OCI-LY7 (cell line): ENCODE measurements at regions not wholly inside any gene's neighbourhood (a gene's known extent, or its start where the extent isn't known, plus 50 kb on each side); places are given as distances from the start of the nearest gene placed in this dataset.

Experiments
- BruUV-seq: library from RNA; stranded (reverse); fragments of 400-500 nt; replicated peaks from 2 replicates; lab custom pipeline; 2021; lab: Mats Ljungman, UMichigan
- CTCF ChIA-PET: fragments of 300-600 bp; sonication (Branson Sonifier 250); formaldehyde crosslinking; loops from one replicate; lab custom pipeline; 2022; ENCODE audit warnings: antibody characterized with exemption; ENCODE audit not compliant: unreplicated experiment; lab: Charles Lee
- POLR2A ChIA-PET: fragments of 300-600 bp; sonication (Branson Sonifier 250); formaldehyde crosslinking; loops from one replicate; lab custom pipeline; 2022; ENCODE audit warnings: antibody characterized with exemption; lab: Charles Lee
- DNase-seq: peaks from one replicate; pipeline ENCODE4 v3.0.0-alpha.2; 2015; ENCODE audit warnings: low spot score
- H2AFZ ChIP-seq: fragments of 200-600 bp; sonication (generic), shearing (Covaris generic); 2 replicates; pipeline ENCODE4 v1.6.1; 2014; ENCODE audit warnings: mild to moderate bottlenecking, antibody characterized with exemption, low read length, moderate library complexity
- H3K27ac ChIP-seq: fragments of 200-600 bp; sonication (generic); 2 replicates; pipeline ENCODE4 v1.5.1; 2014; ENCODE audit warnings: mixed run types, low read depth, mild to moderate bottlenecking, moderate library complexity, low read length, inconsistent platforms; ENCODE audit not compliant: poor library complexity, severe bottlenecking
- H3K36me3 ChIP-seq: fragments of 200-600 bp; sonication (generic); 2 replicates; pipeline ENCODE4 v1.6.1; 2014; ENCODE audit warnings: mild to moderate bottlenecking, antibody characterized with exemption, low read length, moderate library complexity, mixed read lengths; ENCODE audit not compliant: insufficient read depth
- H3K4me1 ChIP-seq: fragments of 200-600 bp; sonication (generic); 2 replicates; pipeline ENCODE4 v1.5.1; 2014; ENCODE audit warnings: mild to moderate bottlenecking, low read length; ENCODE audit not compliant: insufficient read depth, poor library complexity, severe bottlenecking
- H3K4me2 ChIP-seq: fragments of 200-600 bp; sonication (generic); 2 replicates; pipeline ENCODE4 v1.6.1; 2014; ENCODE audit warnings: mild to moderate bottlenecking, low read length
- H3K4me3 ChIP-seq: fragments of 200-600 bp; sonication (generic); 2 replicates; pipeline ENCODE4 v1.5.1; 2014; ENCODE audit warnings: mild to moderate bottlenecking, low read depth, low read length; ENCODE audit not compliant: poor library complexity, severe bottlenecking
- H3K79me2 ChIP-seq: fragments of 200-600 bp; sonication (generic); 2 replicates; pipeline ENCODE4 v1.6.1; 2016; ENCODE audit warnings: low read depth, mild to moderate bottlenecking, low read length, moderate library complexity, mixed read lengths; ENCODE audit not compliant: insufficient read depth
- H3K9me2 ChIP-seq: fragments of 200-600 bp; sonication (generic); 2 replicates; pipeline ENCODE4 v1.6.1; 2016; ENCODE audit warnings: mild to moderate bottlenecking, low read length, mixed read lengths; ENCODE audit not compliant: insufficient read depth
- H3K9me3 ChIP-seq: fragments of 200-600 bp; sonication (generic); 2 replicates; pipeline ENCODE4 v1.6.1; 2014; ENCODE audit warnings: mild to moderate bottlenecking, mixed run types, low read length, mixed read lengths
- H4K20me1 ChIP-seq: fragments of 200-600 bp; sonication (generic); 2 replicates; pipeline ENCODE4 v1.6.1; 2014; ENCODE audit warnings: mild to moderate bottlenecking, antibody characterized with exemption, low read length, moderate library complexity, mixed read lengths; ENCODE audit not compliant: insufficient read depth
- EZH2phosphoT487 ChIP-seq: fragments of 200-600 bp; sonication (generic); IDR thresholded peaks from 2 replicates; pipeline ENCODE4 v1.6.1; 2018; ENCODE audit warnings: low read depth, borderline replicate concordance, mild to moderate bottlenecking, mixed run types, antibody characterized with exemption, low read length, moderate library complexity, mixed read lengths
- intact Hi-C: fragments of 100-400 bp; cut with micrococcal nuclease; formaldehyde crosslinking; loops from one replicate; pipeline ENCODE4 v1.10.0; 2022; ENCODE audit not compliant: unreplicated experiment
- TF ChIP-seq, protein P1 (sequence below): fragments of 200-600 bp; sonication (generic); conservative IDR thresholded peaks from 2 replicates; pipeline ENCODE4 v1.5.1; 2014; ENCODE audit warnings: mild to moderate bottlenecking, antibody characterized with exemption, low read length, moderate library complexity, mixed read lengths

DNA sequence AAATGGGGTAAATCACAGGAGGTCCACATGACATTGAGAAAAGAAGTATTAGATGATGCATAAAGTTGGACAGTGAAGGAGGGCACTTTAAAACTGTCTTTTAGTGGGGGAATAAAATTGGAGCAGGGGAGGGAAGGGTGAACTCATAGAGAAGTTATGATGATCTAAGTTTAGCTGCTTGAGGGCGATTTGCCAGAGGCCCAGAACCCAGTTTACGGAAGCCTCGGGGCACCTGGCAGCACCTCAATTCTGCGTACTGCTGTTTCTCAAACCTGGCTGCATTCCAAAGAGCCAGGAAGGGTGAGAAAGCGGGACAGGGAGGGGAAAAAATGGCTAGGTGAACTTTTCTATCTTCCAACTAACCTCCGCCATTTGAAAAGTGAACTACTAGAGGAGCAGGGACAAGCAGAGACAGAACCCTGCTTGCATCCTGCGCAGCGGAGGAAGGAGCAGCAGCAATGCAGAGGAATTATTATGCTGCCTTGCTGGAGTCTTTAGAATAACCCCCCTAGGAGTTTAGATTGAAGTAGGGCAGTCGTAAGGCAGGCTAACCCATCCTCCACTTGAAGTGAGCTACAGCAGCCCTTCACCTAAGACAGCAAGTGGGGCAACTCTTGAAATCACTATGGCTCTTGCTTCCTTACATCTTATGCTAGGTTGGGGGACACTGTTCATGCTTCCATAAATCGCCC lies 316.8 kb downstream of the BRINP1 start:
- ChIA-PET CTCF (no interaction called here), POLR2A (no interaction called here)
- no peak overlapping the region for H3K4me2 ChIP-seq
- BruUV-seq, result no TSS peak
- no peak for DNase-seq
- H3K36me3 ChIP-seq, result no peaks in the 10 kb centered on the region
- intact Hi-C loops, result no loop called here
- no peak for TF ChIP-seq EZH2phosphoT487
- TF ChIP-seq, protein P1, sequence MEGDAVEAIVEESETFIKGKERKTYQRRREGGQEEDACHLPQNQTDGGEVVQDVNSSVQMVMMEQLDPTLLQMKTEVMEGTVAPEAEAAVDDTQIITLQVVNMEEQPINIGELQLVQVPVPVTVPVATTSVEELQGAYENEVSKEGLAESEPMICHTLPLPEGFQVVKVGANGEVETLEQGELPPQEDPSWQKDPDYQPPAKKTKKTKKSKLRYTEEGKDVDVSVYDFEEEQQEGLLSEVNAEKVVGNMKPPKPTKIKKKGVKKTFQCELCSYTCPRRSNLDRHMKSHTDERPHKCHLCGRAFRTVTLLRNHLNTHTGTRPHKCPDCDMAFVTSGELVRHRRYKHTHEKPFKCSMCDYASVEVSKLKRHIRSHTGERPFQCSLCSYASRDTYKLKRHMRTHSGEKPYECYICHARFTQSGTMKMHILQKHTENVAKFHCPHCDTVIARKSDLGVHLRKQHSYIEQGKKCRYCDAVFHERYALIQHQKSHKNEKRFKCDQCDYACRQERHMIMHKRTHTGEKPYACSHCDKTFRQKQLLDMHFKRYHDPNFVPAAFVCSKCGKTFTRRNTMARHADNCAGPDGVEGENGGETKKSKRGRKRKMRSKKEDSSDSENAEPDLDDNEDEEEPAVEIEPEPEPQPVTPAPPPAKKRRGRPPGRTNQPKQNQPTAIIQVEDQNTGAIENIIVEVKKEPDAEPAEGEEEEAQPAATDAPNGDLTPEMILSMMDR, result no peak
- H3K27ac ChIP-seq, result no peak overlapping the region
- no peaks in the 10 kb centered on the region for H3K9me2 ChIP-seq
- H3K4me3 ChIP-seq, result no peak overlapping the region
- no peaks in the 10 kb centered on the region for H3K4me1 ChIP-seq
- H3K79me2 ChIP-seq, result no peaks in the 10 kb centered on the region
- no peak overlapping the region for H2AFZ ChIP-seq
- H4K20me1 ChIP-seq, result no peaks in the 10 kb centered on the region
- no peaks in the 10 kb centered on the region for H3K9me3 ChIP-seq

DNA sequence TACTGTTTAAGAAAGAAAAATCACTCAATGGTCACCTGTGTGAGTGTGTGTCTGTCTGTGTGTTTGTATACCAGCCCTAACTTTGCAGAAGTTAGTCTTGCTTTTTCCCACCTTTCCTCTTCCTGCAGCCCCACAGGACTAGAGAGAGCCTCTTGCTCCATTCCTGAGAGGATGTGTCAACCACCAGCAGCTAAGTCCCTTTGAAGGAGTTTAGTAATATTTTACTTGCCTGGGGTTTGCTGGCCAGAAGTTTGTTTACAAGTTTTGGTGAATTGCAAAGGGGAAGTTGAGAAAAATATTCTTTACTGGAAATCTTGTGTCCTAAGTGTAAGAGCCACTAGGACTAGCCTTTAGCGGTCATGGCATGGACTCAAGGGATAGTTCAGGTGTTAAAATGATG lies 316.2 kb downstream of the BRINP1 start:
- Histone ChIP-seq H3K27ac (no peak overlapping the region), H2AFZ (no peak overlapping the region), H3K9me2 (no peaks in the 10 kb centered on the region), H3K4me1 (no peaks in the 10 kb centered on the region), H3K4me3 (no peak overlapping the region), H4K20me1 (no peaks in the 10 kb centered on the region), H3K79me2 (no peaks in the 10 kb centered on the region), H3K36me3 (no peaks in the 10 kb centered on the region), H3K9me3 (no peaks in the 10 kb centered on the region), H3K4me2 (no peak overlapping the region)
- ChIA-PET POLR2A (no interaction called here), CTCF (no interaction called here)
- DNase-seq, result no peak
- intact Hi-C loops, result no loop called here
- TF ChIP-seq, protein P1, result no peak
- no peak for TF ChIP-seq EZH2phosphoT487
- BruUV-seq, result no TSS peak

DNA sequence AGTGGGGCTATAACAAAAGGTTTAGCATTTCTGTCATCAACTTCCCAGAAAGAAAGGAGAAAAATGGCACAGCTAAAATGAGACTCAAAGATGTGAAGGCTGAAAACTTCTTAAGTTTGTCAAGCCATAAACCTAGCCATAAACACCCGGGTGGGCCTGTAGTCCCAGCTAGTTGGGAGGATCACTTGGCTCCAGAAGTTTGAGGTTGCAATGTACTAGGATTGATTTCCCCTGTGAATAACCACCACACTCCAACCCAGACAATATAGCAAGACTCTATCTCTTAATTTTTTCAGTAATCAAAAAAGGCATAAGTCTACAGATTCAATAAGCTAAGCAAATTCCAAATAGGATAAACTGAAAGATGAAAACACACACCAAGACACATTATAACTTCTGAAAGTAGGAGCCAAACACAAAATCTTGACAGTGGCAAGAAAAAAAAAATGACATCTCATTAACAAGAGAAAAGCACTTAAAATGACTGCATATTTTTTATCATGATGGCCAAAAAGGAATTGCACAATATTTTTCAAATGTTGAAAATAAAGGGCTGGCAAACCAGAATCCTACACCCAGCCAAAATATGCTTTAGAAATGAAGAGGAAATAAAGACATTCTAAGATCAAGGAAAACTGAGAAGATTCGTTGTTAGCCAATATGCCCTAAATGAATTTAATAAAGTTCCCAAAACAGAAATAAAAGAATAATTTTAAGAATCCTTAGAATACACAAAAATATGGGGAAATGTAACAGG lies 308.4 kb downstream of the BRINP1 start:
- no peaks in the 10 kb centered on the region for H3K79me2 ChIP-seq
- ChIA-PET CTCF (no interaction called here), POLR2A (no interaction called here)
- BruUV-seq, result no TSS peak
- no peak overlapping the region for H3K27ac ChIP-seq
- no peaks in the 10 kb centered on the region for H3K36me3 ChIP-seq
- no peaks in the 10 kb centered on the region for H3K4me1 ChIP-seq
- no peak overlapping the region for H2AFZ ChIP-seq
- no peaks in the 10 kb centered on the region for H3K9me2 ChIP-seq
- intact Hi-C loops, result no loop called here
- no peak overlapping the region for H3K4me3 ChIP-seq
- TF ChIP-seq, protein P1, result no peak
- TF ChIP-seq EZH2phosphoT487, result no peak
- no peak overlapping the region for H3K4me2 ChIP-seq
- no peaks in the 10 kb centered on the region for H3K9me3 ChIP-seq
- no peak for DNase-seq
- no peaks in the 10 kb centered on the region for H4K20me1 ChIP-seq
